ENCODE measurements at regions not wholly inside any gene's neighbourhood (a gene's known extent, or its start where the extent isn't known, plus 50 kb on each side); places are given as distances from the start of the nearest gene placed in this dataset.

DNA sequence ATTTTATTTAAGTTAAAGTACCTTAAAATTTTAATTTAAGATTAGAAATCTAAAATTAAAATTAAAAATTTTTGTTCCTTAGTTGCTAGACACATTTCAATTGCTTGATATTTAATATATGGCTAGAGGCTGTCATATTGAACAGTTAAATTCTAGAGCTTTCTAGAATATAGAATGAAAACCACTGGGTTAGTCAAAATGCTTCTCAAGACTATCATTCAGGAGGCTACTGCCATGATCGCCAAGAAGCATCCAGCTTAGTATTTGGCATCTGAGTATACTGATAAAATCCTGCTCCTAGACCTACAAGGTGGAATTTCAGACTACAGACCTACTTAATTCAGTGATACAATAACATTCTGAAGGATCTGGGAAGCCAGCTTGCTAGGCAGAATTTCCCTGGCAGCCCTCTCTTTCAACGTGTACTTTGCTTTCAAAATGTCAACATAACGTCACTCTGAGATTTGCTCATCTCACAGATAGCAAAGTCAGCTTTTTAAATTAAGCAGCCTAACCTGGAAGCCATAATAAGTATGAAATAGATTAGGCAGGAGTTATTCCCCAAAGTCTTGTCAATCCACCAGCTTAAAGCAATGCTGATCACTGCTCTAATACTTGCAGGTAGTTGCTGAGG is 525.8 kb downstream of the FSCB start:
- no peak for DNase-seq

DNA sequence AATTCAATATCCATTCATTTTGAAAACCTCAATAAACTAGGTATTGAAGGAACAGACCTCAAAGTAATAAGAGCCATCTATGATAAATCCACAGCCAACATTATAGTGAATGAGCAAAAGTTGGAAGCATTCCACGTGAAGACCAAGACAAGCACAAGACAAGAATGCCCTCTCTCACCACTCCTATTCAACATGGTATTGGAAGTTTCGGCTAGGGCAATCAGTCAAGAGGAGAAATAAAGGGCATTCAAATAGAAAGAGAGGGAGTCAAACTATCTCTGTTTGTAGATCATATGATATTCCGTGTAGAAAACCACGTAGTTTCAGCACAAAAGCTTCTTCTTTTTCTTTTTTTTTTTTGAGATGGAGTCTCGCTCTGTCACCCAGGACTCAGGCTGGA is 550.3 kb downstream of the FSCB start:
- no peak for DNase-seq

DNA sequence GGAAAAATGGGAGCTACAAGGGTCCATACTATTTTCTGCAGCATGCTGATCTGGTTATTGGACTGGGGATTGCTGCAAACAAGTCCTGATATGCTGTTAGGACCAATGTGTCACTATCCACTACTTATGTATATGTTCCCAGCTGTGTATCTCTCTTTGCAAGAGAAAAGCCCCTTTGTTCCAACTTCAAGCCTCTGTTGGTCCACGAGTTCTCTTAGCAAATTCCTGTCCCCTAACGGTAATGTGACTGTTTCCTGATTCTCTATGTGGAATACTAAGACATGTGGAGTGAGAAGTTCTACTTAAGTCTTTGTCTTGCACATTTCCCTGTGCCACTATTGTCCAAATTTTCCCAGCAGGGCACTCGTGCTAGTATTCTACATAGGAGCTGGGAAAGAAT is 557.7 kb downstream of the FSCB start:
- no peak for DNase-seq

DNA sequence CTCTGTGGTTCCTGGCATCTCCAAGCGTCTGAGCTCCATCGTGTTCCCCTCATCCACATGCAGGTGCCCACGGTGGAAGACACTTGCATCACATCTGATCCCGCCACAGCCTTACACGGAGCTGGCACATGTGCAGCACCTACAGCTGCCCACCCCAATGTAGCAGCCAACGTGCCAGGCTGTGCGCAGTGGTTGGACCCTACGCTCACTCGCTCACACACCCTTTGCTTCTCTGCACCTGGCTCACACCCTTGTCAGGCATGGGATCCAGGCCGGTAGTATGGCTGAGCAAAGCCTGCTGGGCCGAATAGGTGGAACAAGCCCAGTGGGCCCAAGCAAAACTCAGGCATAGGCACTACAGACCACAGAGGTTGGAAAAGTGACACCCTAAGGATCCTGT is 567.2 kb downstream of the FSCB start:
- no peak for DNase-seq

DNA sequence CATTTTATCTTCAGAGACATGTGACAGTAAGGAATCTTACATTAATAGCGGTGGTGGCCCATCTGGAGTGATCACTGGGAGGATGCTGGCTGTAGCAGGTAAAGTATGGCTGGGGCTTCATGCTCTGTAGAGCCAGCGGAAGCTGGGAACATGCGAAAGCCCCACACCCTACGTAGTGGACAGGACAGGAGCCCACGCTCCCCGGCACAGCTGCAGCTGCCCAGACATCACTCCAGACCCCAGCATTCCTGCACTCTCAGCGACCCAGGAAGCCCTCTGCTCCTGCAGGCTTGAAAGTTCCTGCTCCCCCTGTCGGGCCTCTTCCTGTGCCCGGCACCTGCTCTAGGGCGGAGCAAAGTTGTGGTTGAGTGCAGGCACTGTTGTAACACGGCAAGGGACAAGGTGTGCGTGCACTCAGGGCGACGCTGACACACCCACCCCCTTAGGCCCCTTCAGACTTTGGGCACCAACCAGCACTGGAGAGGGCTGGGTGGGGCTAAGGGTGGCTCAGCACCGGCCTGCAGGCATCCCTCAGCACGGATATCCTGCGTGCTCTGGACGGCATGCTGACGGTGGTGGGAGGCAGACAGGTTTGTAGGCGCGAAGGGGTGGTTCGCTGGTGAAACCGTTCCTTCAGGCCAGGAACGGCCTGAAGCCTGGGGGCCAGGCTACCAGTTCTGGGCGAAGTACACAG is 568.3 kb downstream of the FSCB start:
- no peak for DNase-seq

DNA sequence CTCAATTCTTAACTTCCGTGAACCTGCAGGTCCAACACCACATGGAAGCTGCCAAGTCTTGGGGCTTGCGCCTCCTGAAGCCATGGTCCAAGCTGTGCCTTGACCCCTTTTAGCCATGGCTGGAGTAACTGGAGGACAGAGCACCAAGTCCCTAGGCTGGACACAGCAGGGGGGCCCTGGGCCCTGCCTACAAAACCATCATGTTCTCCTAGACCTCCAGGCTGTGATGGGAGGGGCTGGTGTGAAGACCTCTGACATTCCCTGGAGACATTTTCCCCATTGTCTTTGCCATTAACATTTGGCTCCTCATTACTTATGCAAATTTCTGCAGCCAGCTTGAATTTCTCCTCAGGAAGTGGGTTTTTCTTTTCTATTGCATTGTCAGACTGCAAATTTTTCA is 570.1 kb downstream of the FSCB start:
- no peak for DNase-seq

DNA sequence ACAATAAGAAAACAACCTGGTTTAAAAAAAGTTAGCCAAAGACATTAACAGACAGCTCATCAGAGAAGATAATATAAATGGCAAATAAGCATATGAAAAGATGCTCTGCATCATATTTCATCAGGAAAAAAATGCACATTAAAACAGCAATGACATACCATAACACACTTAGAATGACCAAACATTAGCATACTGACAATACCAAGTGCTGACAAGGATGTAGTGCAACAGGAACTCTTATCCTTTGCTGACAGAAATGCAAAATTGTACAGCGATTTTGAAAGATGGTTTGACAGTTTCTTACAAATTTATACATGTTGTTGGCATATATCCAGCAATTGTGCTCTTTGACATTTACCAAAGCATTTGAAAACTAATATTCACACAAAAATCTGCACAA is 573.0 kb downstream of the FSCB start:
- no peak for DNase-seq

DNA sequence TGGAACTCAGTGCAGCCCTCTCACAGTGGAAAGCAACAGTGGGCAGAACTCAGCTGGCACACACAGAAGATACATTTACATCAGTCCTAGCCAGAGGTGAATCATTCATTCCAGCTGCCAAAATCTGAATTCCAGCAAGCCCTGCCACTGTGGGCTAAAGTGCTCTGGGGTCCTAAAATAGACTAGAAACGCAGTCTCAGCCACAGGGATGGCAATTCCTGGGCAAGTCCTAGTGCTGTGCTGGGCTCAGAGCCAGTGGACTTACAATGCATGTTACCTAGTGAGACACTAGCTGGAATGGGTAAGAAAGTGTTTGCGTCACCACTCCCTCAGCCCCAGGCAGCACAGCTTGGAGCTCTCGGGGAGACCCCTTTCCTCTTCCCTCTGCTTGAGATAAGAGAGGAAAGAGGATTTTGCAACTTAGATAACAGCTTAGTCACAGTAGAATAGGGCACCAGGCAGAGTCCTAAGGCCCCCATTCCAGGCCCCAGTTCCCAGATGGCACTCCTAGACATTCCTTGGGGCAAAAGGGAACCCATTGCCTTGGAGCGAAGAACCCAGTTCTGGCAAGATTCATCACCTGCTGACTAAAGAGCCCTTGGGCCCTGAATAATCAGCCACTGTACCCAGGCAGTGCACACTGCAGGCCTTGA is 592.9 kb downstream of the FSCB start:
- no peak for DNase-seq

DNA sequence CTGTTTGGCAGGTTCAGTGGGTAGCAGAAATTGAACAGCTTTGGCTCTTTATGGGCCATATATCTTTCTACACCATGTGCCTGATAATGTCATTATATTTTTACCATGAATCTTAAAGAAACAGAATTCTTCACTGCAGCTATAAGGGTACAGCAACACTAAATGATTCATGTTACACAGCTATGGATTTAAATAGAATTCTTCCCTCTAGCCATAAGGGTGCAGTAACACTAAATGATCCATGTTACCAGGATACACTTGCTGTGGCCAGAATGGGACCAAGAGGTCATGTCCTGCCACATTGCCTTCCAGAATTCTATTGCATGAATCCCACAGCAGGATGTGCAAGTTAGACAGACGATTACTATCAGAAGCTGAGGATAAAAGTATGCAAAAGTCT is 603.9 kb downstream of the FSCB start:
- DNase-seq = no peak

DNA sequence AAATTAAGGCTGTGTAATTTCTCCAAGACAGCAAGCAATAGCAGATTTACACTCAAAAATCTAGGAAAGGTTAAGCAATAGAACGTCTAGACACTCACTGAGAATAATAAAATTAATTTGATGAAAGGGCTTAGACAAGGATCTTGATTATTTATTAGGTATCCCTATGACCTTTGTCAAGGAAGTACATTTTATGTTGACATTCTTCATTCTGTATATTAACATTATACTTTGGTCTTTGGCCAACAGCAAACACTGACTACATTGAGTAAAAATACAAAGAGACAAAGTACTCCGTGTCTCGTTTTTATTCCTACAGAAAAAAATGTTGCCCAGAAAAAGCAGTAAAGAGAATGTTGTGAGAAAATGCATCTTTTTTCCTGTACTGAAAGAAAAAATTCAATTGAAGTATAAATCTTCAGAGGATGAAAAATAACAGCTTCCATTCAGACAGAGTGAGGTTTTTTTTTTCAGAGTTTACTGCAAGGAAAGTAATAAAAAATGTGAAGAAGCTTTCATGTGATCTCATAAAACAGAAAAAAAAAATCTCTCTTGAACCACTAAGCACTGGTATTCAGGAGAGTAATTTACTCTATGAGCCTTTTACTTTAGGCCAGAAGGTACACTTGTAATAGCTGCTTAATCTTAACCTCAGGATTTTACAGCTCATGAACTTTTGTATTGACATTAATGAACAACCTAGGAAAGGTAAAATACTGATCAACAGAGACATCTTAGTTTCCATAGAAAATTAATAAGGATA is 605.0 kb downstream of the FSCB start:
- DNase-seq = no peak

DNA sequence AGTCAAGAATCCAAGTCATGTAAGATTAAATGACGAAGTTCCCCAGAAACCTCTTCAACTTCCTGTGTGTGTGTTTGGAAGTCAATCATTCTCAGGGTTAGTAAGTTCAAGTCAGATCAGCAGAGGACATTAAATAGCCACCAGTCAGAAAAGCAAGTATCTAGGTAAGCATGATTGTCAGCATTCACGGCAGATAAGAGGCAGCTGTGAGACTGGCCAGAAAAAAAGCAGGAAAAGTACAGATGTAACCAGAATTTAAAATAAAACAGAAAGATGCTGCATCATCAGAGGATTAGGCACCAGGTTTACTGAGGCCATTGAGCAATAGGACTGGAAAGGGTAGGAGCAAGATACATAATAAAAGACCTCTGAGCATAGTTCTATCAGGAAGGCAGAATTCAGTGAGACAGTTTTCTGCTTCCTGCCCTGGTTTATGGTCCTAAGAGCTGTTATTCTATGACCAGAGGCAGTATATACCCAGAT is 606.9 kb downstream of the FSCB start:
- no peak for DNase-seq

DNA sequence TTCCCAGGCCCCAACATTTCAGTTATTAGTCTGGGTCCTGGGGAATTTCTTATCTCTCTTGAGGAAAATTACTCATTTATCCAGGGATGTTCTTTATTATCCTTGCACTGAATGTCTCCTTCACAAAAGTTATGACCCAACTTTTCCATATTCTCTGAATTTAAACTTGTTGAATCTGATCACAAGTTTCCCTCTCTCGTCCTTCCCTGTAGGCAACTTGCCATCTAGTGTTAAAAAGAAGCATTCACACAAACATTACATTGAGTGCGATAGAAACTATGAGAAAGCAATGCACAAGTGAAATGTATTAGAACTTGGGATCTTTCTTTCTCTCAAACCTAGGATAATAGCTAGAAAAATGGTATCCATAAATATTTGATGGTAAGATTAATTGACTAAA is 608.4 kb downstream of the FSCB start:
- no peak for DNase-seq

DNA sequence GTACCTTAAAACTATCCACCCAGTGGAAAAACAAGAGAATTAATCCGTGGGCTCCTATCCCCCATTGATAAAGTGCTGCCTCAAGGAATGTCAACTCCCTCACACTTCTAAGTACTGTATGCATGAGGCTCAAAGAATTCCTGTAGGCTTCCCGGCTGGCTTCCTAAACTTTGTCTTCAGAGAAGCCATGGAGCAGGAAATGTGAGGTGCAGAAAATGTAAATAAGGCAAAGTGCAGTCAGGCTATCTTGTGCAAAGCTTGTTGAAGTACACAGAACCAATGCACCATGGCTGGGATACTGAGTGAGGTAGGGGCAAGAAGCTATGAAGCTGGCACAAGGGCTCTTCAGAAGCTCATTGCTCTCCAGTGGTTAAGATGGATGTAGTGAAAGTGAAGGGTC is 611.0 kb downstream of the FSCB start:
- DNase-seq = no peak

DNA sequence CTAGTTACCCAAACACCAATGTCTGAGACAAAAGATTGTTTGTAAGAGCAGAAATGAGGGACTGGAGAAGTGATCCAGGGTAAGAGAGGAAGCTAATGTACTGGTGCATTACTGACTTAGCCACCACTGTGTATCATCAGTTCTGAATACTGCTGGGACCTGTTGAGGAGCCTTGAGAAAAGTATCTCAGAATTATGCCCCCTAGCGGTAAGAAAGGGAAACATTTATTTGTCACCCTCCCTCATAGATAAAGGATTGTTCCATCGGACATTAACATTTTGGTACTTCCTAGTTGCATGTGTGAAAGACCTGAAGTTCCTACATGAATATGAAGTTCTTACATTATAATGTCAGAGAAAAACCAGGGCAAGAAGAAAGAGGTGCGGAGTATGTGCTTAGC is 612.5 kb downstream of the FSCB start:
- DNase-seq = no peak

DNA sequence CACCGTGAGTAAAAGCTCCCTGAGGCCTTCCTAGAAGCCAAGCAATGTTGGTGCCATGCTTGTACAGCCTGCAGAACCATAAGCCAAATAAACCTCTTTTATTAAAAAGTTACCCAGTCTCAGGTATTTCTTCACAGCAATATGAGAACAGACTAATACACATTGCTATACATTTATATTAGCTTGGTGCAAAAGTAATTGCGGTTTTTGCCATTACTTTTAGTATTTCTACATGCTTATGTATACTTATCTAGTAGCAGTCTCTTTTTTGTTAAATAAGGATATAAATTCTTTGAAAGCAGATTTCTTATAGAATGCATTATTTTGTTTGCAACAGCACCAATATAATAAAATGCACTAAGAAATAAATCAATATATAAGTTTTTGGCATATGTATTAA is 619.6 kb downstream of the FSCB start:
- DNase-seq = no peak

DNA sequence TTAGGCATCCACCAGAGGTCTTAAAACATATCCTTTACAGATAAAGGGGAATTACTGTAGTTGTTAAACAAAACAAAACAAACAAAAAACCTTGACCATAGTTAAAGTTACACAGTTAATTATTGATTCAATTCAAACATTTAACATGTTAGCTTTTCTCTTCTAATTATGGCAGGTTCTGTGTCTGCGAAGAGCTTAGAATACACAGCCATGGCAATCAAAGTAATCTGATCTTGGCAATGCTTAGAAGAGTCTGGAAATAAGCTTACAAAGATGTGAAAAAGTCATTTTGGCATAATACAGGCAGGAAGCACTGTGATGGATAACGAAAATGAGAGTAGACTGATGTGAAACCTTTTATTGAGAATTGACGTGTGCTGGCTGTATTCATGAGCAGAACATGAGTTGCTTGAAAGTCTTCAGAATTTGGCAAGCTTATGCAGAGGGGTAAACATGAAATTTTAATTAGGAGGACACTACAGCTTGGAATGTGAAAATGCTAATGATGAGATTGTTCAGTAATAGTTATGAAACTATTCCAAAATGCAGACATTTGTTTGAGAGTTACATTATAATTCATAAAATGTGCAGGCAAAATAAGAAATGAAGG is 629.6 kb downstream of the FSCB start:
- no peak for DNase-seq

DNA sequence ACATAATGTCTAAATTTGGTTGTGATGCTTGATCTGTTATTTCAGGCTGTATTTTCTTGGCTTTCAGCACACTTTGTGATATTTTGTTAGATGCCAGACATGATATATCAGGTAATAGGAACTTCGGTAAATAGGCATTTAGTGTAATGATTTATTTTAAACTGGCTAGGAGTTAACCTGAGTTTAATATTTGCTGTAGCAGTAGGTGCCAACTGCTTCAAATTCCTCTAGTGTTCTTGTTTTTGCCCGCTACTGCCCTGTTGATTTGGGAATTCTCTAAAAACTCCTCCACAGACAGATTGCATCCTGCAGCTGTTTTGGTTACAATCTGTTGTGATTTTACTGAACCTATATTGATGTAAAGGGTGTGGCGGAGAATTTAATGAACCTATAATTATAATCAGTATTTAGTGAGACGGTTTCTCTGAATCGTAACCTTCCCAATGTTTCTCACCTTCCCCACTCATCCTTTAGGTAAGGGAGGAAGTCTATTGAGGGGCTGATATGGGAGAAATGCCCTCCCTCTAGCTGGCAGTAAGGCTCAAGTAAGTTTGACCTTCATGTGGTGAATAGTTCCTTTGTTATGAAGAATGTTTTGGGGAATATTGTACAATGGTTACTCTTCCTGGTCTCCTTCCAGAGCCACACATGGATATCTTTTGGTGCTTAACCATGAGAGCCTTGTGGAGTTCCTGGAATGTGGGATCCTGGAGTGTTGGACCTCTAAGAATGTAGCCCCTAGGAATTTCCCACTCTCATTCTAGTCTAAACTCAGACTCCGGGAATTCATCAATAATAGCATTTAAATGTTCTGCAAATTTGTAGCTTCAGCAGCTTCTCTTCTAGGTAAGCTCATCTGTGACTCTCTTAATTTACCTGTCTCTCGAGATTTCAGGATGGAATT is 634.1 kb downstream of the FSCB start:
- DNase-seq = no peak

DNA sequence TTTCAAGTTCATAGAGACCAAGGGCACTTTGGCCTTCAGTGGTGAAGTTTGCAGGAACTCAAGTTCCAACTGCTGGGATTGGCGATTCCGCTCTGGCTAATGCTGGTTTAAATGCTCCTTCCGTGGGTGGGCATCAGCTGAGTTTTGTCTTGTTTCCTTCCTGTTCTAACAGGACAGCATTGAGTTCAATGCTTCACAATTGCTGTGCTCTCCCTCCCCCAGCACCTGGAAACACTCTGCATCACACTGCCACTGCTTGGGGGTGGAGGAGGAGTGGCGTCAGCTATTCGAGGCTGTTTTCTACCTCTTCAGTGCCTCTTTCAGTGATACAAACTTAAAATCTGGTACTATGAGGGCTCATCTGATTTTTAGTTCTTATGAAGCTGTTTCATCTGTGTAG is 634.9 kb downstream of the FSCB start:
- DNase-seq = no peak

DNA sequence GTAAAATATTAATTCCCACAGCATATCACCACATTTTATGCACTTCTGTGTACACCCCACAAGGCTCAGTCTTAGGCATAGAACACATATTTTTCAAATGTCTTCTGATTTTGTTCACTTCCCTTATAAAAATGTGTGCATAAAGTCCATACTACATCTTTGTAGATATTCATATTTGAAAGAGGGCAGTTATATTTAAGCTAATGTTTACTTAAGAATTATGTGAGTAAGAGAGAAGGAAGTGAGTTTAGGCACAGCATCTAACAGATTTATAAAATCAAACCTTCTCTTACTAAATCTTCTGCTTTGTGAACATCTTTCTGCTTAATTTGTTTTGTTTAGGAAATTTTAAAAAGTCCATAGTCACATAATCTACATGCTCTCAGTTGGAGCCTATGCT is 648.1 kb downstream of the FSCB start:
- no peak for DNase-seq

DNA sequence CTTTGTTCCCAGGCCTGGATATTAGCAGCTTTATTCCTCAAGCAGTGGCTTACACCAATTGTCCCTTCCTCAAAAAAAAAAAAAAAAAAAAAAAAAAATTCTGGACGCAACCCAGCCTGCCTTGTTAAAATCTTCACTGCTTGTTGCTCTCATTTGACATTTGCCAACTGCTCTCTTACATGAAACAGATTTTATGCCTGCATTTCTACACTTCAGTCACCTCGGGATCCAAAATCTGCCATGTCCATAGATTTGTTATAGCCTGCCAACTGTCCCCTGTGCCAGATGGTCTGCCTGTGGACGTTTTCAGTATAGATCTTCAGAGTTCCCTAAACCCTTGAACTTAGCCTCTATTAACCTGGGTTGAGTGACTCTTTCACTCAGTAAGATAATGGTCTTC is 651.5 kb downstream of the FSCB start:
- no peak for DNase-seq

DNA sequence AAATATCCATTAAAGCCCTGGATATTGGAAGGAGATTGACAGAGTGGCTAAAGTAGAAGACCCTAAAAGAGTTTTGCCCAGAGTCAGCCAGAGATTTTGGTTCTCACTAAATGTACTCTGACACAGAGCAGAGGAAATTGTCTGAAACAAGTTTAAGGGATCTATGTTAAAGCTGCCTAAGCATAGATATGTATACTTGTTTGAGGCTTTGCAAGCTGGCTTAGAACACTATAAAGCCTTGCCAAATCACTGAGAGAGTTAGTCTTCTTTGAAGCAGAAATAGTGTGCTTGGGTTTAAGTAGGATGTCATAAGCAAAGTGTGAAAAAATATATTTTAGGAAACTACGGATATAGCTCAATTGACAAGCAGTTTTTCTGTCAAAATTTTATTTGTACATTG is 653.5 kb downstream of the FSCB start:
- DNase-seq = no peak
